Neural progenitor cell (in vitro differentiated cells): ENCODE measurements at regions not wholly inside any gene's neighbourhood (a gene's known extent, or its start where the extent isn't known, plus 50 kb on each side); places are given as distances from the start of the nearest gene placed in this dataset.
A peak's percentile ranks its signal among the peaks of the same experiment; 100 is the strongest.

Source experiments
- DNase-seq: peaks from one replicate; pipeline ENCODE4 v3.0.0-alpha.2; 2016; ENCODE audit warnings: low spot score
- H2AFZ ChIP-seq: fragments of 200-600 bp; sonication (generic); replicated peaks from 2 replicates; pipeline ENCODE4 v1.6.1; 2016; ENCODE audit warnings: antibody characterized with exemption
- H3F3A ChIP-seq: fragments of 200-600 bp; sonication (generic); 2 replicates; pipeline ENCODE4 v1.6.1; 2016; ENCODE audit warnings: antibody characterized with exemption, low read depth
- H3K27ac ChIP-seq: fragments of 200-600 bp; sonication (generic); 2 replicates; pipeline ENCODE4 v1.5.1; 2016; ENCODE audit warnings: mild to moderate bottlenecking
- H3K27me3 ChIP-seq: fragments of 200-600 bp; sonication (generic); 2 replicates; pipeline ENCODE4 v1.6.1; 2016; ENCODE audit warnings: mild to moderate bottlenecking, moderate library complexity
- H3K36me3 ChIP-seq: fragments of 200-600 bp; sonication (generic); 2 replicates; pipeline ENCODE4 v1.5.1; 2016
- H3K4me1 ChIP-seq: fragments of 200-600 bp; sonication (generic); 2 replicates; pipeline ENCODE4 v1.6.1; 2016; ENCODE audit warnings: mixed run types
- H3K4me2 ChIP-seq: fragments of 200-600 bp; sonication (generic); 2 replicates; pipeline ENCODE4 v1.6.1; 2016
- H3K4me3 ChIP-seq: fragments of 200-600 bp; sonication (generic); 2 replicates; pipeline ENCODE4 v1.5.1; 2016
- H3K79me2 ChIP-seq: fragments of 200-600 bp; sonication (generic); 2 replicates; pipeline ENCODE4 v1.6.1; 2016; ENCODE audit warnings: low read depth
- H3K9ac ChIP-seq: fragments of 200-600 bp; sonication (generic); 2 replicates; pipeline ENCODE4 v1.6.1; 2016
- H3K9me3 ChIP-seq: fragments of 200-600 bp; sonication (generic); 2 replicates; pipeline ENCODE4 v1.5.1; 2016; ENCODE audit warnings: low read depth
- H4K20me1 ChIP-seq: fragments of 200-600 bp; sonication (generic); 2 replicates; pipeline ENCODE4 v1.6.1; 2016; ENCODE audit warnings: low read depth
- H3K27ac Mint-ChIP-seq: 3 replicates; pipeline ENCODE4 v1.8.0; 2021; ENCODE audit warnings: mixed read lengths
- H3K27me3 Mint-ChIP-seq: 2 replicates; pipeline ENCODE4 v1.8.0; 2022; ENCODE audit warnings: low read depth, mild to moderate bottlenecking, inconsistent platforms, moderate library complexity, mixed read lengths; ENCODE audit not compliant: insufficient read depth
- H3K36me3 Mint-ChIP-seq: 3 replicates; pipeline ENCODE4 v1.8.0; 2021; ENCODE audit warnings: mixed read lengths
- H3K4me1 Mint-ChIP-seq: 3 replicates; pipeline ENCODE4 v1.8.0; 2021; ENCODE audit warnings: mixed read lengths
- H3K4me3 Mint-ChIP-seq: 3 replicates; pipeline ENCODE4 v1.8.0; 2021; ENCODE audit warnings: mild to moderate bottlenecking, moderate library complexity, mixed read lengths
- H3K9me3 Mint-ChIP-seq: 3 replicates; pipeline ENCODE4 v1.8.0; 2020; ENCODE audit warnings: mixed read lengths
- EZH2 ChIP-seq: fragments of 200-600 bp; sonication (generic); IDR thresholded peaks from 2 replicates; pipeline ENCODE4 v1.6.1; 2017; ENCODE audit warnings: antibody characterized with exemption, mild to moderate bottlenecking, moderate library complexity
- EZH2phosphoT487 ChIP-seq: fragments of 200-600 bp; sonication (generic); IDR thresholded peaks from 2 replicates; pipeline ENCODE4 v1.6.1; 2017; ENCODE audit warnings: antibody characterized with exemption
- TF ChIP-seq, protein P1 (sequence below): fragments of 200-600 bp; sonication (generic); IDR thresholded peaks from 2 replicates; pipeline ENCODE4 v1.5.1; 2017; ENCODE audit warnings: antibody characterized with exemption, mild to moderate bottlenecking

DNA sequence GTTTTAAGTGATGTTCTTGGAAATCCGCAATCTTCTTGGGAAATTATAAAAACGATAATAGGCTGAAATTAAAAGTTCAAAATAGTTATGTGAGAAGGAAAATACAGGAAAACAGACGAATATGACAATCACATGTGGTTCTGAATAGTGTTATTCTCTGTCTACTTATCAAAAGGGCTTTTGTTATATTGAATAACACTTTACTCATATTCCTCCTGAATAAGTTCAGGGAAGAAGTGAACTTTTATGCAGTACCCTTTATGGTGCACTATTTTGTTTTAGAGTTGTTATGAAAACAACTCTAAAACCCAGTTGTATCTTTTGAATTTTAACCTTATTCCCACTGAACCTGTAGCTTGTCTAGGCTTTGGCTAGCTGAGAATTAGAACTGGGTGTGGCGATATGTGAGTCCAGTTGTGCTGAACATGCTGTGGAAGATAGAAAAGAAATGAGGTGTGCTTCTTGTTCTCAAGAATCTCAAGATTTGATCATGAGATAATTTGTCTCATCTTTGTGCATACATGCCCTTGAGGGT is 384.4 kb downstream of the LMO7 start:
- no peak overlapping the region for H3K27ac ChIP-seq
- no peaks in the 10 kb centered on the region for H3K9me3 ChIP-seq
- H2AFZ ChIP-seq: no peak overlapping the region
- no peaks in the 10 kb centered on the region for H3K4me1 ChIP-seq
- no peak overlapping the region for H3K4me3 ChIP-seq
- Mint-ChIP-seq H3K36me3 (no peaks in the 10 kb centered on the region), H3K27me3 (peaks cover 11% of the 10 kb centered on the region), H3K27ac (no peak overlapping the region), H3K4me1 (no peaks in the 10 kb centered on the region), H3K9me3 (peaks cover 4% of the 10 kb centered on the region), H3K4me3 (no peak overlapping the region)
- H3K79me2 ChIP-seq: no peaks in the 10 kb centered on the region
- no peaks in the 10 kb centered on the region for H3K36me3 ChIP-seq
- no peak for DNase-seq
- H4K20me1 ChIP-seq: no peaks in the 10 kb centered on the region
- no peaks in the 10 kb centered on the region for H3K27me3 ChIP-seq
- H3K9ac ChIP-seq: no peak overlapping the region
- H3F3A ChIP-seq: no peaks in the 10 kb centered on the region
- TF ChIP-seq, protein P1, sequence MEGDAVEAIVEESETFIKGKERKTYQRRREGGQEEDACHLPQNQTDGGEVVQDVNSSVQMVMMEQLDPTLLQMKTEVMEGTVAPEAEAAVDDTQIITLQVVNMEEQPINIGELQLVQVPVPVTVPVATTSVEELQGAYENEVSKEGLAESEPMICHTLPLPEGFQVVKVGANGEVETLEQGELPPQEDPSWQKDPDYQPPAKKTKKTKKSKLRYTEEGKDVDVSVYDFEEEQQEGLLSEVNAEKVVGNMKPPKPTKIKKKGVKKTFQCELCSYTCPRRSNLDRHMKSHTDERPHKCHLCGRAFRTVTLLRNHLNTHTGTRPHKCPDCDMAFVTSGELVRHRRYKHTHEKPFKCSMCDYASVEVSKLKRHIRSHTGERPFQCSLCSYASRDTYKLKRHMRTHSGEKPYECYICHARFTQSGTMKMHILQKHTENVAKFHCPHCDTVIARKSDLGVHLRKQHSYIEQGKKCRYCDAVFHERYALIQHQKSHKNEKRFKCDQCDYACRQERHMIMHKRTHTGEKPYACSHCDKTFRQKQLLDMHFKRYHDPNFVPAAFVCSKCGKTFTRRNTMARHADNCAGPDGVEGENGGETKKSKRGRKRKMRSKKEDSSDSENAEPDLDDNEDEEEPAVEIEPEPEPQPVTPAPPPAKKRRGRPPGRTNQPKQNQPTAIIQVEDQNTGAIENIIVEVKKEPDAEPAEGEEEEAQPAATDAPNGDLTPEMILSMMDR: no peak
- TF ChIP-seq EZH2phosphoT487 (no peak), EZH2 (no peak)
- no peak overlapping the region for H3K4me2 ChIP-seq

DNA sequence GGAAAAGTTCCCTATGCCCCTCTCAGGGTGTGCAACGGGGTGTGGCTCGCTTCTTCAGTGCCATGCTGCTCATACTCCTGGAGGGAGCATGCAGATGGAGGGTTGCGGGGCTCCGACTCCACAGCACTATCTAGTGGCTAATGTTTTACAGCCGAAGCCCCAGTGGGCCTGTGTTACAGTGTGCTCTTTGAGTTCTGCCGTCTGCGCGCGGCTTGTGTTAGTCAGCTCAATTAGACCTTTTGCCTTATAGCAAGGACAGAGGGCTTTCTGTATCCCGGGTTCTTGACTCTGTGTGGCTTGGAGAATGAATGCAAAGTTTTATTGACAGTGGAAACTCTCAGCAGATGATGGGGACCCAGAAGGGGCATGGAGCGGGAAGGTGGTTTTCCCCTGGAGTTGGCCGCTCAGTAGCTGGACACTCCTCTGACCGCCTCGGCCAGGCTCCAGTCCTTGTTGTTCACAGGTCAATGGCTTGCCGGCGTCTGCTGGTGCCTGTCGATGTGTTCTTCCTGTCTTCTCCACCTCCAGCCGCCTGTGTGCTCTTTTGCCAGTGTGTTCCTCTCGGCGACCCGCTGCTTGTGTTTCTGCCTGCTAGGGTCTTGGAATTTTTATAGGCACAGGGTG is 383.4 kb downstream of the LMO7 start:
- Histone ChIP-seq H3K9ac (no peak overlapping the region), H2AFZ (peak overlapping the region; percentile 96), H3K4me3 (no peak overlapping the region), H4K20me1 (no peaks in the 10 kb centered on the region), H3F3A (no peaks in the 10 kb centered on the region), H3K4me2 (peak overlapping the region; percentile 53), H3K9me3 (no peaks in the 10 kb centered on the region), H3K4me1 (no peaks in the 10 kb centered on the region), H3K27ac (no peak overlapping the region), H3K36me3 (no peaks in the 10 kb centered on the region), H3K27me3 (no peaks in the 10 kb centered on the region), H3K79me2 (no peaks in the 10 kb centered on the region)
- H3K4me3 Mint-ChIP-seq: no peak overlapping the region
- peaks cover 14% of the 10 kb centered on the region for H3K27me3 Mint-ChIP-seq
- no peak for TF ChIP-seq EZH2phosphoT487
- TF ChIP-seq, protein P1: peak; percentile 68
- no peaks in the 10 kb centered on the region for H3K36me3 Mint-ChIP-seq
- H3K9me3 Mint-ChIP-seq: peaks cover 2% of the 10 kb centered on the region
- no peaks in the 10 kb centered on the region for H3K4me1 Mint-ChIP-seq
- H3K27ac Mint-ChIP-seq: no peak overlapping the region
- peak; percentile 79 for DNase-seq

DNA sequence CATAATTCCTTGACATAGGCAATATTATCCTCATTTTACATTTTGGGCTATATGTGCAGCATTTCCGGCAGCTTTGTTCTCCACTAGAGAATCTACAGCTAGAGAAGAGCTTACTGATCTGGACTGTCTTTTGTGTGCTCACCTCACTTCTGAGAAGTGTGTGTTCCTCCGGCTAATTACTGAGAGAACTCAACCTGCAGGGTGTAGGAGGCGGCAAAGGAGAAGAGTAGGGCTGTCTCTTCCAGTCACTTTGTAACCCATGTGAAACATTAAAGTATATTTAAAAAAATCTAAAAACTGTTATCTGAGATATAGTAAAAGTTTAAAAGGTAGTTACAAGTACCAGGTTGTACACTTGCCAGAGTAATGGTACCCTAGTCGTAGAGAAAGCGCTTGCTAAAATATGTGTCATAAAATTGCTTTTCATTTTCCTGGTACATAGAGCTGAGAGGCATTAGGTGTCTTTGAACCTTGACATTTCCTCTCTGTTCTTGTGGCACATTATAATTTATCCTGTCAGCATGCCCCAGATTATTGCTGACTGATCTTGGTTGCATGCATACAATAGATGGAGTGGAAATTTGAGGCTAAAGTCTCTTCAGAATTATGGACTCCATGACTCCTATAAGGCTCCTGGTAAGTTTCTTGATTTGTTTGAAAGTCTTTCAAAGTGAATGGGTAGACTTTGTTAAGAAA is 381.9 kb downstream of the LMO7 start:
- Histone ChIP-seq H3K4me1 (no peaks in the 10 kb centered on the region), H3K27ac (no peak overlapping the region), H4K20me1 (no peaks in the 10 kb centered on the region), H3K27me3 (no peaks in the 10 kb centered on the region), H3F3A (no peaks in the 10 kb centered on the region), H3K9me3 (no peaks in the 10 kb centered on the region), H3K9ac (no peak overlapping the region), H3K36me3 (no peaks in the 10 kb centered on the region), H3K4me2 (no peak overlapping the region), H2AFZ (no peak overlapping the region), H3K4me3 (no peak overlapping the region), H3K79me2 (no peaks in the 10 kb centered on the region)
- H3K4me1 Mint-ChIP-seq: peaks cover 3% of the 10 kb centered on the region
- TF ChIP-seq, protein P1: no peak
- H3K9me3 Mint-ChIP-seq: peaks cover 2% of the 10 kb centered on the region
- H3K27me3 Mint-ChIP-seq: peaks cover 14% of the 10 kb centered on the region
- no peak overlapping the region for H3K4me3 Mint-ChIP-seq
- DNase-seq: no peak
- no peak overlapping the region for H3K27ac Mint-ChIP-seq
- no peaks in the 10 kb centered on the region for H3K36me3 Mint-ChIP-seq
